ENCODE measurements at regions not wholly inside any gene's neighbourhood (a gene's known extent, or its start where the extent isn't known, plus 50 kb on each side); places are given as distances from the start of the nearest gene placed in this dataset.

DNA sequence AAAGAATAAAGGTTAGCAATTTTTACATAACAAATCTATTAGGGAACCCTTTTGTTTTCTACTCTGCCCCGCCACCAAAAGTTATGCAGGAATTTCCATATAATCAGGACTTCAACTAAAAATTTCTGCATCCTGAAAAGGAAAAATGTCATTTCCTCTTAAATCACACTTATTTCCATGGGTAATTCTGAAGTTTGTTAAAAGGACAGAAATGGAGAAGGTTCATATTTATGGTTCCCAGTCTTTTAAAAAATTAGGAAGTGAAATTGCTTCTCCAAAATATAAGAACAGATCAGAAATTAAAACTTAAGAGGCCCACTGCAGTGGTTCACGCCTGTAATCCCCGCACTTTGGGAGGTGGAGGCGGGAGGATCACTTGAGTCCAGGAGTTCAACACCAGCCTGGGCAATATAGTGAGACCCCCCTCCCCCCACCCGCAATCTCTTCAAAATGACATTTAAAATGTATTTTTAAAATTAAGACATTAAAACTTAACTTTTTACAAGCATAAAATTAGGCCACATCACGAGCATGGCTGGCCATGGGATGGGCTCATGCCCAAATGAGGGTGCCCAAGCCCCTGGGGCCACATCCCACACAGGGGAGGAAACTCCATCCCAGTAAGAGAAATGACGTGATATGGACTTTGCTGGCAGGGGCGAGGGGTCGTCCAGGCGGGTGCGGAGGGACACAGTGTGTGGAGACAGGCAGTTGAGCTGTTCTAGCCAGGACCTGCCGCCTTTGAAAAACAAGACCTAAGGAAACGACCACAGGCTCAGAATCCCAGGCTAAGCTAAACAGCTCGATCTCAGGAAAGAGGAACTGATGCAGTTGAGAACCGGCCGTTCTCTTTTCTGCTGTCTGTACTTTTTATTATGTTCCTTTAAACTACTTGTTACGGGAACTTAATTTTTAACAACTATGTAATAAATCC lies 51.3 kb upstream of the NFE2L3 start:
- TF ChIP-seq, protein P1, sequence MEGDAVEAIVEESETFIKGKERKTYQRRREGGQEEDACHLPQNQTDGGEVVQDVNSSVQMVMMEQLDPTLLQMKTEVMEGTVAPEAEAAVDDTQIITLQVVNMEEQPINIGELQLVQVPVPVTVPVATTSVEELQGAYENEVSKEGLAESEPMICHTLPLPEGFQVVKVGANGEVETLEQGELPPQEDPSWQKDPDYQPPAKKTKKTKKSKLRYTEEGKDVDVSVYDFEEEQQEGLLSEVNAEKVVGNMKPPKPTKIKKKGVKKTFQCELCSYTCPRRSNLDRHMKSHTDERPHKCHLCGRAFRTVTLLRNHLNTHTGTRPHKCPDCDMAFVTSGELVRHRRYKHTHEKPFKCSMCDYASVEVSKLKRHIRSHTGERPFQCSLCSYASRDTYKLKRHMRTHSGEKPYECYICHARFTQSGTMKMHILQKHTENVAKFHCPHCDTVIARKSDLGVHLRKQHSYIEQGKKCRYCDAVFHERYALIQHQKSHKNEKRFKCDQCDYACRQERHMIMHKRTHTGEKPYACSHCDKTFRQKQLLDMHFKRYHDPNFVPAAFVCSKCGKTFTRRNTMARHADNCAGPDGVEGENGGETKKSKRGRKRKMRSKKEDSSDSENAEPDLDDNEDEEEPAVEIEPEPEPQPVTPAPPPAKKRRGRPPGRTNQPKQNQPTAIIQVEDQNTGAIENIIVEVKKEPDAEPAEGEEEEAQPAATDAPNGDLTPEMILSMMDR (IDR thresholded peaks at IDR 0.05; ENCODE audit: low read depth, low read length, missing control alignments) = no peak
- Histone ChIP-seq H3K27ac (no peak overlapping the region), H3K27me3 (replicated peaks) (no peaks in the 10 kb centered on the region), H3K36me3 (replicated peaks) (no peaks in the 10 kb centered on the region), H3K4me3 (ENCODE audit: low read depth, low read length) (no peak overlapping the region)
- in situ Hi-C loops (cut with HindIII; ENCODE audit: low pct_ligation_motif_present, low sequenced_read_pairs) = no loop called here
- no peak for DNase-seq

DNA sequence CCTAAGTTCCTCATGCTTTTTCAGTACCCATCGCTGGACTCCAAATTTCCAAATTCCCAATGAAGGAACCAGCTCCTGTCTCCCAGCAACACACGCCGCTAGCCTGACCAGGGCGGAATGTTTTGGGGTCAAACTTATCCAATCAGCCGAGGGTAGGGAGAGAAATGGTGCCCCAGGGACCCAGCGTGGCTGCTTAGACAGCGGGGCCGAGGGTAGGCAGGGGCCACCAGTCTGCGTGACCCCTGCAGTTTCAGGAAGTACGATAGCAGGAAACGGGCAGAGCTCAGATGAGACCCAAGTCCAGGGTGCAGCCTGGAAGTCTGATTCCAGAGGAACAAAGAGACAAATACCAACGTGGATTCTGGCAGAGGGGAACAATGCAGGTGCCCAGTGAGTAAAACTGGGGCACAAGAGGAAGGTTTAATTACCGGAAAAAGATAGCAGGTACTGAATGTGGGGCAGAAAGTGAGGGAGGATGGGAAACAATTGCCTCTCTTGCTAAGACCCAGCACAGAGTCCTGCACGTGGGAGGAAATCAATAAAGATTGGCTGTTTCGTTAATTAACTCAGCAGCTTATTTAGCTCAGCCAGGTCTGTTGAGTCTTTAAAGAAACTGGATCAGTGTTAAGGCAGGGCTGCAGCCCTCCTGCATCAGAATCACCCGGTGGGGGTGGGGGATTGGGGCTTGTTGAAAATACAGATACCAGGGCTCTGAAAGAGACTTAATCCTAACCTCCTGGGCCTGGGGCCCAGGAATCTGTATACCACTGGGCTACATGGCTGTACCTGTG lies 50.4 kb upstream of the NFE2L3 start:
- in situ Hi-C loops (cut with HindIII; ENCODE audit: low pct_ligation_motif_present, low sequenced_read_pairs) = no loop called here
- Histone ChIP-seq H3K27ac (no peak overlapping the region), H3K27me3 (replicated peaks) (no peaks in the 10 kb centered on the region), H3K4me3 (ENCODE audit: low read depth, low read length) (no peak overlapping the region), H3K36me3 (replicated peaks) (no peaks in the 10 kb centered on the region)
- no peak for DNase-seq
- TF ChIP-seq, protein P1 (IDR thresholded peaks at IDR 0.05; ENCODE audit: low read depth, low read length, missing control alignments) = no peak

- TF ChIP-seq, protein P1 (IDR thresholded peaks at IDR 0.05; ENCODE audit: low read depth, low read length, missing control alignments) = no peak
- Histone ChIP-seq H3K4me3 (ENCODE audit: low read depth, low read length) (no peak overlapping the region), H3K27me3 (replicated peaks) (no peaks in the 10 kb centered on the region), H3K27ac (no peak overlapping the region), H3K36me3 (replicated peaks) (no peaks in the 10 kb centered on the region)
- in situ Hi-C loops (cut with HindIII; ENCODE audit: low pct_ligation_motif_present, low sequenced_read_pairs) = no loop called here
- no peak for DNase-seq
Measured at GRCh38 chr7:26102176-26102575, 49.8 kb upstream of the NFE2L3 start.

All from brain microvascular endothelial cell (primary cell).